Stimulated activated memory B cell treated with anti-CD40 and anti-IgM and Interleukin-4, amounts not matched to agents 10 μg/mL and 1 μg/mL and 100 μg/mL, for 72 hours (primary cell): ENCODE measurements at regions not wholly inside any gene's neighbourhood (a gene's known extent, or its start where the extent isn't known, plus 50 kb on each side); places are given as distances from the start of the nearest gene placed in this dataset.

Experiments
- ATAC-seq: fragments of 150-1000 bp; cut with Tn5 transposase; 2 replicates; pipeline ENCODE4 v1.10.0; 2021
- H3K27ac Mint-ChIP-seq: one replicate; pipeline ENCODE4 v1.8.0; 2022; ENCODE audit warnings: mild to moderate bottlenecking, mixed read lengths
- H3K27me3 Mint-ChIP-seq: one replicate; pipeline ENCODE4 v1.8.0; 2022; ENCODE audit warnings: mixed read lengths
- H3K36me3 Mint-ChIP-seq: one replicate; pipeline ENCODE4 v1.8.0; 2022; ENCODE audit warnings: mixed read lengths
- H3K4me1 Mint-ChIP-seq: one replicate; pipeline ENCODE4 v1.8.0; 2022; ENCODE audit warnings: mixed read lengths
- H3K4me3 Mint-ChIP-seq: one replicate; pipeline ENCODE4 v1.8.0; 2022; ENCODE audit warnings: mild to moderate bottlenecking, moderate library complexity, mixed read lengths
- H3K9me3 Mint-ChIP-seq: one replicate; pipeline ENCODE4 v1.8.0; 2022; ENCODE audit warnings: mixed read lengths

DNA sequence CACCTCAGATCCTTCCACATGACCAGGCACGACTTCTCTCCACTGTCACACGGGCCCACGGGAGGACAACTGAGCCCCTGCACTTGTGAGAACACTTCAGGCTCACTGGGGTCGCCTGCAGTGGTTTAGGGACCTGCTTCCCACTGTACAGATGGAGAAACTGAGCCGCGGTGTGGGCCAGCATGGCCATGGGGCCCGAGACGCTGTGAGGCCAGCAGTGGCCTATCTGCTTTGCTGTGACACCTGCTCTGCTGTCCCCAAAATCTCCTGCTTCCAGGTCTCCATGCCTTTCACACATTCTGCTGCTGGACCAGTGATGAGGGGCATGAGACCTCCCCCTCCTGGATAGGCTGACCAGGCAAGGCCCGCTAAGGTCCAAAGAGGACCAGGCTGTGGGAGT is 75.8 kb upstream of the PAX2 start:
- Mint-ChIP-seq H3K27ac (no peak overlapping the region), H3K36me3 (no peaks in the 10 kb centered on the region), H3K4me3 (no peak overlapping the region), H3K9me3 (no peaks in the 10 kb centered on the region), H3K27me3 (peaks cover 62% of the 10 kb centered on the region), H3K4me1 (peaks cover 9% of the 10 kb centered on the region)
- no peak for ATAC-seq

DNA sequence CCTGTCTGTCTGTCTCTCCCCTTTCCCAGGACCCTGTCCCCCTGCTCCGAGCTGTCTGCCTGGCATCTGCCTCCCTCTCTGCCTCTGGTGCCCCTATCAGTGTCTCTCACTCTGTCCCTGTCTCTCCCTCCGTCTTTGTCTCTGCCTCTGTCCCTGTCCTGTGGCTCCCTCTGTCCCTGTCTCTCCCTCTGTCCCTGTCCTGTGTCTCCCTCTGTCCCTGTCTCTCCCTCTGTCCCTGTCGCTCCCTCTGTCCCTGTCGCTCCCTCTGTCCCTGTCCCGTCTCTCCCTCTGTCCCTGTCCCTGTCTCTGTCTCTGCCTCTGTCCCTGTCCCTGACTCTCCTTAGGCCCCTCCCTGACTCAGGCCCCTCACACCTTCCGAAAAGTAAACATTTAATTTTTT is 75.0 kb upstream of the PAX2 start:
- H3K9me3 Mint-ChIP-seq, result no peaks in the 10 kb centered on the region
- no peak for ATAC-seq
- no peak overlapping the region for H3K4me3 Mint-ChIP-seq
- no peaks in the 10 kb centered on the region for H3K36me3 Mint-ChIP-seq
- peaks cover 55% of the 10 kb centered on the region for H3K27me3 Mint-ChIP-seq
- H3K27ac Mint-ChIP-seq, result no peak overlapping the region
- H3K4me1 Mint-ChIP-seq, result peaks cover 9% of the 10 kb centered on the region

DNA sequence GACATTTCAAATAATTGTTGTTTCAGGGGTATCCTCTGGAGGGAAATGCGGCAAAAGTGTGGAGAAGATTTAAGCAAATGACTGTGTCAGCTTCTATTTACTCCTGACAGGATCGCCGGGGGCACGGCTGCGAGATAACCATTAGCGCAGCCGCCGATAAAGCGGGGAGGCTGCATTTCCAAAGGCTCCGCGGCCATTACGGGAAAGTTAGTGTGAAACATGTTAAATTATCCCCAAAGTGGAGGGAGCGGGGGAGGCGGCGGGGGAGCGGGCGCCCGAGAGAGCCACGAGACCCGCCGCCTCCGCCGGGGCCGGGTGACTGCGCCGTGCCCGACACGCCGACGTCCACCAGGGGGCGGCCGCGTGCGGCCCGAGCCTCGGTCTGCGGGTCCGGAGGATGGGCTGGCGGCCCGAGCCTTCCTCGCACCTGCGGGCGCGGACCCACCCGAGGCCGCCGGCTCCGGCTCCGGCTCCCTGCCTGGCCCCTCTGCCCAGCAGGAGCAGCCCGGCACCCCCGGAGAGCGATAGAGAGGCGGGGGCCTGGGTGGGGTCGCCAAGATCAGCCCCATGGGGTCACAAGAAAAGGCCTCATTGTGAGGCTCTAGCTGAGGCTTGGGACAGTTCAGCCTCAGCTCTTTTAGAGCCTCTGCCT is 74.4 kb upstream of the PAX2 start:
- Mint-ChIP-seq H3K4me1 (peaks cover 9% of the 10 kb centered on the region), H3K36me3 (no peaks in the 10 kb centered on the region), H3K27me3 (peaks cover 55% of the 10 kb centered on the region), H3K4me3 (peak overlapping the region; percentile 43), H3K27ac (no peak overlapping the region), H3K9me3 (no peaks in the 10 kb centered on the region)
- peak; percentile 80 for ATAC-seq

DNA sequence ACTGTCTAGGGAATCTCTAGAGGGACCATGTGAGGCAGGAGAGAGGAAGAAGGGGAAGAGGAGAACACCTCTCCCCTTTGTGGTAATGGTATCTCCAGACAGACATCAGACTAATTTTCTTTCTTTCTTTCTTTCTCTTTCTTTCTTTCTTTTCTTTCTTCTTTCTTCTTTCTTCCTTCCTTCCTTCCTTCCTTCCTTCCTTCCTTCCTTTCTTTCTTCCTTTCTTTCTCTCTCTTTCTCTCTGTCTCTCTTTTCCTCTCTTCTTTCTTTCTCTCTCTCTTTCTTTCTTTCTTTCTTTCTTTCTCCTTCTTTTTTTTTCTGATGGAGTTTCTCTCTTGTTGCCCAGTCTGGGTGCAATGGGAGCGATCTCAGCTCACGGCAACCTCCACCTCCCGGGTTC is 73.2 kb upstream of the PAX2 start:
- ATAC-seq, result no peak
- Mint-ChIP-seq H3K27me3 (peaks cover 62% of the 10 kb centered on the region), H3K4me3 (no peak overlapping the region), H3K4me1 (peaks cover 9% of the 10 kb centered on the region), H3K36me3 (no peaks in the 10 kb centered on the region), H3K27ac (no peak overlapping the region), H3K9me3 (no peaks in the 10 kb centered on the region)

DNA sequence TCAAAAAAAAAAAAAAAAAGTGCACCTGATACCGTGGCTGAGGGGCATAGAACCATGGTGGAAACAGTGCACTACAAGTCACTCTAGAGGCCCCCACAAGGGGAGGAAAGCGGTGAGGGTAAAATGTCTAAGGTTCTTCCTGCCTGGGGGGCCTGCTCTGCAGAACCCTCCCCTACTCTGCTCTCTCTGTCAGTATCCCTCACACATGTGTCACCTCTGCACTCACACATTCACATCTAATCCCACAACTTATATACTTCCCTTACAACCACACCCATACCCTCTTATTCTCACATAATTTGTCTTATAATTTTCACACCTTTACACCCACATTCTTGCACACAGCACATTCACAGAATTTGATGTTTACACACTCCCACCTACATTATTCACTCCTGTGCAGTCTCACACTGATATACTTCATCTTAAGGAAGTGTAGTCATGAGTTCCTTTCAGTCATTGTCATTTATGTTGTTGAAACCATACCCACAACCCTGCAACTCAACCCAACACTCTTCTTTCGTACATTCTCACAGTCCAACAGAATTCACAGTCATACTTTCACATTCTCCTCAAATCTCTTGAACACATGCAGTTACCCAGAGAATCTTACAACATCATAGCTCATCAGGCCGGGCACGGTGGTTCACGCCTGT is 68.0 kb upstream of the PAX2 start:
- Mint-ChIP-seq H3K4me3 (no peak overlapping the region), H3K27ac (no peak overlapping the region), H3K9me3 (no peaks in the 10 kb centered on the region), H3K4me1 (no peaks in the 10 kb centered on the region), H3K36me3 (no peaks in the 10 kb centered on the region), H3K27me3 (peaks cover 29% of the 10 kb centered on the region)
- ATAC-seq, result no peak

DNA sequence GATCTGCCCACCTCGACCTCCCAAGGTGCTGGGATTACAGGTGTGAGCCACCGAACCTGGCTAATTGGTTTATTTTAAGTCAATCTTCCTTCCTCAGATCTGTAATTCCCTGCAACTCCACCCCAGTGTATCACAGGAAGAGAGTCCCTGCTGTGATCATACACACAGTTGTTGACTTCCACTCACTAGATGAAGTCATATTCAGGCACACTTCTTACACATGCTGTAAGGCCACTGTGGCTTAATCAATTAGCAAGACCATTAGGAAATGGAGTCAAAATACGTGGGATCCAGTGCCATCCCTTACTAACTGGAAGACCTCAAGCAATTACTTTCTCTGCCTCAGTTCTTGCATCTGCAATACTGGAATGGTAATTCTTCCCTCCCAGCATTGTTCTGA is 66.1 kb upstream of the PAX2 start:
- ATAC-seq, result no peak
- no peaks in the 10 kb centered on the region for H3K9me3 Mint-ChIP-seq
- H3K4me1 Mint-ChIP-seq, result no peaks in the 10 kb centered on the region
- H3K27me3 Mint-ChIP-seq, result peaks cover 43% of the 10 kb centered on the region
- H3K27ac Mint-ChIP-seq, result no peak overlapping the region
- H3K4me3 Mint-ChIP-seq, result no peak overlapping the region
- H3K36me3 Mint-ChIP-seq, result no peaks in the 10 kb centered on the region

DNA sequence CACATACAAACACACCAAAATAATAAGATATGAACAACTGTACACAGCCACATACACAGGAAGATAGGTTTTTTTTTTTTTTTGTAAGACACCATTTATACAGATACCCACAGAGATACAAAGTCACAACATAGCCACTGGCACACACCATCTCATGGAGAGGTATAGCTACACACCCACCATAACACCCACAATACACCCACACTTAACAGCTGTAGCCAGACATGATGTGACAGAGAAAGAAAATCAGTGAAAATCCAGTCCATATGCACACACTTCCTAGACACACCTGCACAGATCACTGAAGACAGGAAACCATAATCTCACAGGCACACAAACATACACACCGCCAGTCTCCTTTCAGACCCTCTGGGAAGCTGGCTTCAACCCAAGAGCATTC is 62.4 kb upstream of the PAX2 start:
- Mint-ChIP-seq H3K36me3 (no peaks in the 10 kb centered on the region), H3K9me3 (no peaks in the 10 kb centered on the region), H3K4me3 (no peak overlapping the region), H3K27ac (no peak overlapping the region), H3K4me1 (no peaks in the 10 kb centered on the region), H3K27me3 (peaks cover 62% of the 10 kb centered on the region)
- ATAC-seq, result no peak

DNA sequence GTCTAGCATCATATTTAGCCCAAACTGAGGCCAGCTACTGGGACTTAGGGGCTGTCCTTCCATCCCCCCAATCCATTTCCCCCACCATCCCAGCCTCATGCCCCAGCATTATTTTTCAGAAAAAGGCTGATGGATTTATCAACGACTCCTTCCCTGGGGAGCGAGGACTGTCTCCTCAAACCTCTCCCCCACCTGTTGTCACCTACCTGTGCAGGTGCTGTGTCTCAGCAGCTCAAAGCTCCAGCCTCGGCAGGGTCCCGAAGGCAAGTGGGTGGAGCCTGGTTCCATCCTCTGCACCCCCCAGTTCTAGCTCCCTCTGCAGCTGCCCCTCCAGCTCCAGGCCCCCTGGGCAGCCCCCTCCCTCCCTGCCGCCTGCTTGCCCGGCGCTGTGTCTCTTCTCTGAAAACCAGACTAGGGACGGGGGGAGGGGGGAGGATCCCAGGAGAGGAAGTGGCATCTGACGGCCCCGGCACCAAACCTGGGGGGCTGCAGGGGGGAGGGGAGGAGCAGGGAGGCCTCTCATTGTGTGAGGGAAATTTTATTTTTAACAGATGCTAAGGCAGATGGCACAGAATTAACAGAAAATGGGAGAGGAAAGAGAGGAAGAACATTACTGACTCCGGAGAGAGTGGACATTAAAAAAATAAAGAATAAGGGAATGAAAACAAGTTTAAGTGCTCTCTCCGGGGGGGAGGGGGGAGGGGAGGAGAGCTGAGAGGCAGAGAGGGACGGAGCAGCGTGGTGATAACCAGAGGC is 61.7 kb upstream of the PAX2 start:
- no peaks in the 10 kb centered on the region for H3K4me1 Mint-ChIP-seq
- ATAC-seq, result no peak
- no peaks in the 10 kb centered on the region for H3K9me3 Mint-ChIP-seq
- no peak overlapping the region for H3K4me3 Mint-ChIP-seq
- no peak overlapping the region for H3K27ac Mint-ChIP-seq
- no peaks in the 10 kb centered on the region for H3K36me3 Mint-ChIP-seq
- H3K27me3 Mint-ChIP-seq, result peaks cover 64% of the 10 kb centered on the region

DNA sequence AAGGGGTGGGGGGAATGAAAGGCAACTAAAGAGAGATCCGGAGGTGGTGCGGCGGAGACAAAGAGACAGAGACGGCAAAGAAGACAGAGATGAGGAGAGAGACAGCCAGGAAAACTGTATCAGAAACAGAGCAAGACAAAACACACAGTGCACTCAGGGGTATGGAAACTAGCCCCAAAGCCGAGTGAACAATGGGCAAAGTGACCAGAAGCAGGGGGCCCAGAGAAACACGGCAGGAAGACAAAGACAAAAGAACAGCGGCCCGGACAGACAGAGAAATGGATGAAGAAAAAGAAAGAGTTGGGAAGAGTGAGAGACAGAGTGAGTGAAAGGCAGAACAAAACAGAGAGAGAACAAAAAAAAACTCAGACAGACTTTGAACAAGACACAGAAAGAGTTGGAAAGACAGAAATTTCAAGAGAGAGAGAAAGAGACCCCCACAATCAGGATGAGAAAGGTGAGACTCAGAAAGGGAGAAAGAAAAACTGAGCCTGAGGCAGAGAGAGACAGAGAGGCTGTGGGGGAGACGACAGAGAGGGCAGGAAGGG is 60.6 kb upstream of the PAX2 start:
- Mint-ChIP-seq H3K36me3 (no peaks in the 10 kb centered on the region), H3K4me3 (no peak overlapping the region), H3K27ac (no peak overlapping the region), H3K27me3 (peaks cover 71% of the 10 kb centered on the region), H3K4me1 (no peaks in the 10 kb centered on the region), H3K9me3 (no peaks in the 10 kb centered on the region)
- no peak for ATAC-seq

DNA sequence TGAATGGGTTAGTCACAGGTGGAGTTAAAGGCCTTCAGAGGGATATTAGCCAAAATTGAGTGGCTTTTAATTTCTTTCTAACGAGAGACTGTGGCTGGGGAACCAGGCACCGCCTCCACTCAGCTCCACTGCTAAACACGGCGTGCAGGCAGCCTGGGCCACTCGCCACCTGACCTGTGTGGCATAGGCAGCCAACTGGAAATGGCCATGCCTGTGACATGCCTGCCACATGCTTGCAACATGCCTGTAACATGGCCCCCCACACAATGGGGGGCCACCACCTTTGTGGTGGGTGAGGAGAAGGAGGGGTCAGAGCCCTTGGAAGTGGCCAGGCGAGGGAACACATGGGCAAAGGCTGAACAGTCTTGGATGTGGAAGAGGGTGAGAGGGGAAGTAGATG is 60.1 kb upstream of the PAX2 start:
- Mint-ChIP-seq H3K9me3 (no peaks in the 10 kb centered on the region), H3K36me3 (no peaks in the 10 kb centered on the region), H3K27ac (no peak overlapping the region), H3K27me3 (peaks cover 71% of the 10 kb centered on the region), H3K4me1 (no peaks in the 10 kb centered on the region), H3K4me3 (no peak overlapping the region)
- ATAC-seq, result no peak

DNA sequence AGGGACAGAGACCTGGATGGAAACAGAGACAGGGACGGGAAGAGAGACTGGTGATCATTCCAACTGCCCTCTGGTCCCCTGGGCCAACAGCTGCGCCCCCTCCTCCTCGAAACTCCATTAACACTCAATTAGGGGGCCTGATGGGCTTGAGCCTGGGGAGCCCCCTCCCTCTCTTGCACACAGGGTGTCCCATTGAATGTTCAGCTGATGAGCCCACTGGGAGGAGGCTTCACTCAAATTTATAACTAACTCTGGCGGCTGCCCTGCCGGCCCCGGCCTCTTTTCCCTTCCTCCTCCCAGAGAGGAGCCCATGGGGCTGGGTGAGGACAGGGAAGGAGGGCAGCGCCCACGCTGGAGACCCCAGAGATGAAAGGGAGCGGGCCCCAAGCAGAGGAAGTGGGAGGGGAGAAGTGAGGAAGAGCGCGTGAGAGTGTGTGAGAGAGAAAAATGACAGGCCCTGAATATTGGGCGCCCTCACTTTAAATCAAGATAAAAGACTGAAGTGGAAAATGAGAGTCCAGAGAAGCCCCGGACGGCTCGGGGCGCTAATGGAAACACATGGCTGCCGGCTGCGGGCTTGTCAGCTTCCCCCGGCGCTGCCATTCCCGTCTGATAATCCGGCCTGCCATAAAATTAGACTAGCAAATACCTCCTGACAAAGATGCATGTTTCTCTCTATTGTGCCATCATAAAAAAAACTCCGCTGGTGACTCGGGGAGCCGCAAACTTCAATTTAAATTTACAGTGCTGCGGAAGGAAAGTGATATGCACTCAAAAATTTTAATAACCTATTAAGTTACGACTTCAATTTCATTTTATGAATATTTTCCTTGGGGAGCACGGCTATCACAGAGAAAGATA is 58.0 kb upstream of the PAX2 start:
- H3K4me3 Mint-ChIP-seq, result no peak overlapping the region

DNA sequence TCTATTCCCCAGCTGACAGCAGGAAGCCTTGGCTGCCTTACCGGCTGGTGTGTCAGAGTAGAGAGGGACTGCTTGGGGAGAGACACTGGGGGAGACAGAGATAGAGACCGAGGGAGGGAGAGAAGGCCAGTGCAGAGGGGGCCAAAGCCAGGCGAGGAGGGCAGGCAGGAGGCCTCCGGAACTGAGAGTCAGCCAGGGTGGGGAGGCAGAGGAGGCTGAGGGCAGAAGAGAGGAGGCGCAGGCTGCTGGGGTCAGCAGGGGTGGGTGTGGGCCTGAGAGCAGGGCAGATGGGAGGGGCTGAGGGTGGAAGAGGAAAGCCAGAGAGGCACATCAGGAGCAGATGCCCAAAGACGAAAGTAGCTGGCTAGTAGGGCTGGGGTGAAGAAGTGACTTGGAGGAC is 57.2 kb upstream of the PAX2 start:
- Mint-ChIP-seq H3K4me1 (no peaks in the 10 kb centered on the region), H3K27ac (no peak overlapping the region), H3K9me3 (no peaks in the 10 kb centered on the region), H3K36me3 (no peaks in the 10 kb centered on the region), H3K27me3 (peaks cover 72% of the 10 kb centered on the region), H3K4me3 (no peak overlapping the region)
- ATAC-seq, result no peak

More for the DNA sequence above, 58.0 kb upstream of the PAX2 start:
- Mint-ChIP-seq H3K9me3 (no peaks in the 10 kb centered on the region), H3K27ac (no peak overlapping the region), H3K27me3 (peaks cover 78% of the 10 kb centered on the region), H3K36me3 (no peaks in the 10 kb centered on the region), H3K4me1 (no peaks in the 10 kb centered on the region)
- ATAC-seq, result no peak

DNA sequence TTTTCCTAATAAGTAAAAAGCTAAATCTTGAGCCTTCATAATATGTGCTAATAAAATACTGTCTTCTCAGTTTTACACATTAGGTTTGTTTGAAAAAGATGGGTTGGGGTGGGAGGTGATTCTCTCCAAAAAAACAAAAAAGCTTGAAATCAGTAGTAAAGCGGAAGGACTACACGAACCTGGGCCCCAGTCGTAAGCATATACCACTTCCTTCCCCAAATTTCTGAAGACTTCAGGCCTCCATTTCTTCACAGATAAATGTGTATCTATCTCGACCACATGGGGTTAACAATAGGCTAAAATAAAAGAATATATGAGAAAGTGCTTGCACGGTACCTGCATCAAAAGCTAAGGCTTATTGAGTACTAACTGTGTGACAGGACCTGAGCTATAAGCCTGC is 51.6 kb upstream of the PAX2 start:
- no peaks in the 10 kb centered on the region for H3K36me3 Mint-ChIP-seq
- H3K4me1 Mint-ChIP-seq, result peaks cover 13% of the 10 kb centered on the region
- H3K9me3 Mint-ChIP-seq, result no peaks in the 10 kb centered on the region
- H3K27me3 Mint-ChIP-seq, result peaks cover 16% of the 10 kb centered on the region
- no peak overlapping the region for H3K27ac Mint-ChIP-seq
- no peak for ATAC-seq
- no peak overlapping the region for H3K4me3 Mint-ChIP-seq
